SK-N-SH (cell line): ENCODE measurements at regions not wholly inside any gene's neighbourhood (a gene's known extent, or its start where the extent isn't known, plus 50 kb on each side); places are given as distances from the start of the nearest gene placed in this dataset.
A peak's percentile ranks its signal among the peaks of the same experiment; 100 is the strongest.

Source experiments
- CTCF ChIA-PET: fragments of 300-600, 350-600 bp; formaldehyde crosslinking; extraction: SDS; loops from one replicate; lab custom pipeline; 2021; lab: Yijun Ruan, JAX
- POLR2A ChIA-PET: fragments of 350-600 bp; sonication (Branson Sonifier 250); formaldehyde crosslinking; extraction: SDS; loops from one replicate; lab custom pipeline; 2020; ENCODE audit warnings: antibody characterized with exemption, inconsistent platforms; lab: Yijun Ruan, JAX
- DNase-seq: peaks from one replicate; pipeline ENCODE4 v3.0.0; 2012
- H2AFZ ChIP-seq: fragments of 200-600 bp; sonication (generic); 2 replicates; pipeline ENCODE4 v1.8.1; 2016; ENCODE audit warnings: antibody characterized with exemption, mild to moderate bottlenecking, low read depth
- H3F3A ChIP-seq: fragments of 200-600 bp; sonication (generic); replicated peaks from 2 replicates; pipeline ENCODE3; 2016; ENCODE audit warnings: antibody characterized with exemption, mild to moderate bottlenecking; ENCODE audit not compliant: insufficient read depth
- H3K27ac ChIP-seq, 2 experiments: fragments of 200-500 bp in 1 of 2; fragments of 200-600 bp in 1 of 2; sonication (Bioruptor generic) in 1 of 2; sonication (generic), shearing (Covaris generic) in 1 of 2; 2 replicates each; pipeline versions ENCODE4 v1.5.1 to v1.6.1; 2014 to 2016; ENCODE audit warnings: low read depth in 2 of 2, inconsistent platforms in 1 of 2, low read length in 1 of 2, mild to moderate bottlenecking in 1 of 2, mixed read lengths in 1 of 2
- H3K27me3 ChIP-seq: fragments of 200-600 bp; sonication (generic), shearing (Covaris generic); 2 replicates; pipeline ENCODE4 v1.6.1; 2016; ENCODE audit warnings: mixed run types; ENCODE audit not compliant: insufficient read depth
- H3K36me3 ChIP-seq, 2 experiments: fragments of 200-500 bp in 1 of 2; fragments of 200-600 bp in 1 of 2; sonication (Bioruptor generic) in 1 of 2; sonication (generic) in 1 of 2; replicated peaks in 1 of 2; 2 replicates each; pipeline versions ENCODE3 to v1.5.1; 2014 to 2016; ENCODE audit warnings: low read length in 1 of 2, mild to moderate bottlenecking in 1 of 2; ENCODE audit not compliant: insufficient read depth in 2 of 2, control insufficient read depth in 1 of 2
- H3K4me1 ChIP-seq, 2 experiments: fragments of 200-500 bp in 1 of 2; fragments of 200-600 bp in 1 of 2; sonication (Bioruptor generic) in 1 of 2; sonication (generic), shearing (Covaris generic) in 1 of 2; 2 replicates each; pipeline versions ENCODE4 v1.5.1 to v1.6.1; 2014 to 2016; ENCODE audit warnings: low read depth in 1 of 2, low read length in 1 of 2, mixed run types in 1 of 2; ENCODE audit not compliant: insufficient read depth in 2 of 2, control insufficient read depth in 1 of 2
- H3K4me2 ChIP-seq: fragments of 200-600 bp; sonication (generic), shearing (Covaris generic); 2 replicates; pipeline ENCODE4 v1.6.1; 2017; ENCODE audit warnings: mixed run types
- H3K4me3 ChIP-seq, 2 experiments: fragments of 200-500 bp in 1 of 2; fragments of 200-600 bp in 1 of 2; sonication (Bioruptor generic) in 1 of 2; sonication (generic), shearing (Covaris generic) in 1 of 2; 2 replicates each; pipeline versions ENCODE4 v1.5.1 to v1.8.1; 2014 to 2016; ENCODE audit warnings: low read depth in 2 of 2, inconsistent platforms in 1 of 2, low read length in 1 of 2, mild to moderate bottlenecking in 1 of 2, mixed read lengths in 1 of 2, moderate library complexity in 1 of 2
- H3K79me2 ChIP-seq: fragments of 200-600 bp; sonication (generic); 2 replicates; pipeline ENCODE4 v1.8.1; 2017; ENCODE audit warnings: mild to moderate bottlenecking; ENCODE audit not compliant: insufficient read depth
- H3K9ac ChIP-seq: fragments of 200-600 bp; sonication (generic); 2 replicates; pipeline ENCODE4 v1.6.1; 2017; ENCODE audit warnings: mixed run types
- H3K9me2 ChIP-seq: fragments of 200-600 bp; sonication (generic); 2 replicates; pipeline ENCODE4 v1.6.1; 2017; ENCODE audit warnings: mixed run types
- H3K9me3 ChIP-seq: fragments of 200-600 bp; sonication (generic); 2 replicates; pipeline ENCODE4 v1.6.1; 2017; ENCODE audit warnings: mixed run types, mild to moderate bottlenecking, moderate library complexity
- H4K20me1 ChIP-seq: fragments of 200-600 bp; sonication (generic); 2 replicates; pipeline ENCODE4 v1.6.1; 2017; ENCODE audit warnings: mild to moderate bottlenecking, mixed run types; ENCODE audit not compliant: insufficient read depth
- CHD2 ChIP-seq: fragments of 150-350 bp; IDR thresholded peaks from 2 replicates; pipeline ENCODE4 v1.6.1; 2018; ENCODE audit warnings: low read length; ENCODE audit not compliant: partially characterized antibody
- FOSL2 ChIP-seq: IDR thresholded peaks from 2 replicates; pipeline ENCODE4 v1.4.0; 2012; ENCODE audit warnings: low read depth, mild to moderate bottlenecking, moderate library complexity, borderline replicate concordance
- FOXM1 ChIP-seq: IDR thresholded peaks from 2 replicates; pipeline ENCODE4 v1.4.0; 2012; ENCODE audit warnings: low read depth, mild to moderate bottlenecking
- GABPA ChIP-seq: IDR thresholded peaks from 2 replicates; pipeline ENCODE4 v1.4.0; 2012; ENCODE audit warnings: low read depth, mild to moderate bottlenecking
- JUND ChIP-seq: IDR thresholded peaks from 2 replicates; pipeline ENCODE4 v1.4.0; 2012
- MEF2A ChIP-seq: IDR thresholded peaks from 2 replicates; pipeline ENCODE4 v1.4.0; 2012; ENCODE audit warnings: low read depth, borderline replicate concordance
- NFIC ChIP-seq: IDR thresholded peaks from 2 replicates; pipeline ENCODE4 v1.4.0; 2012; ENCODE audit warnings: borderline replicate concordance
- RFX5 ChIP-seq: IDR thresholded peaks from 2 replicates; pipeline ENCODE4 v1.6.1; 2012; ENCODE audit warnings: mild to moderate bottlenecking, improper control_type of control experiment, low read length
- SIN3A ChIP-seq: IDR thresholded peaks from 2 replicates; pipeline ENCODE4 v1.6.1; 2012; ENCODE audit warnings: low read depth, mild to moderate bottlenecking, low read length, moderate library complexity, borderline replicate concordance
- TAF1 ChIP-seq: IDR thresholded peaks from 2 replicates; pipeline ENCODE4 v1.6.1; 2012; ENCODE audit warnings: low read depth, mild to moderate bottlenecking, low read length, moderate library complexity, borderline replicate concordance
- TCF12 ChIP-seq: IDR thresholded peaks from 2 replicates; pipeline ENCODE4 v1.4.0; 2012
- TEAD4 ChIP-seq: IDR thresholded peaks from 2 replicates; pipeline ENCODE4 v1.4.0; 2012; ENCODE audit warnings: mild to moderate bottlenecking, borderline replicate concordance; ENCODE audit not compliant: insufficient read depth
- WGBS: methylation state at CpG from one replicate; pipeline ENCODE4 v1.1.6; 2017; ENCODE audit warnings: low lambda C conversion rate; 5-methylcytosine and 5-hydroxymethylcytosine counted together
- TF ChIP-seq, protein P1 (sequence below): IDR thresholded peaks from 2 replicates; pipeline ENCODE4 v1.6.1; 2012; ENCODE audit warnings: mild to moderate bottlenecking, low read depth, low read length, moderate library complexity
- TF ChIP-seq, protein P2 (sequence below): fragments of 150-350 bp; IDR thresholded peaks from 2 replicates; pipeline ENCODE4 v1.6.1; 2016; ENCODE audit warnings: mild to moderate bottlenecking, low read depth, low read length
- TF ChIP-seq, protein P3 (sequence below): fragments of 200-600 bp; sonication (generic); IDR thresholded peaks from 2 replicates; pipeline ENCODE4 v1.6.1; 2017; ENCODE audit warnings: antibody characterized with exemption, mild to moderate bottlenecking, moderate library complexity
- TF ChIP-seq, protein P4 (sequence below): IDR thresholded peaks from 2 replicates; pipeline ENCODE4; 2012

DNA sequence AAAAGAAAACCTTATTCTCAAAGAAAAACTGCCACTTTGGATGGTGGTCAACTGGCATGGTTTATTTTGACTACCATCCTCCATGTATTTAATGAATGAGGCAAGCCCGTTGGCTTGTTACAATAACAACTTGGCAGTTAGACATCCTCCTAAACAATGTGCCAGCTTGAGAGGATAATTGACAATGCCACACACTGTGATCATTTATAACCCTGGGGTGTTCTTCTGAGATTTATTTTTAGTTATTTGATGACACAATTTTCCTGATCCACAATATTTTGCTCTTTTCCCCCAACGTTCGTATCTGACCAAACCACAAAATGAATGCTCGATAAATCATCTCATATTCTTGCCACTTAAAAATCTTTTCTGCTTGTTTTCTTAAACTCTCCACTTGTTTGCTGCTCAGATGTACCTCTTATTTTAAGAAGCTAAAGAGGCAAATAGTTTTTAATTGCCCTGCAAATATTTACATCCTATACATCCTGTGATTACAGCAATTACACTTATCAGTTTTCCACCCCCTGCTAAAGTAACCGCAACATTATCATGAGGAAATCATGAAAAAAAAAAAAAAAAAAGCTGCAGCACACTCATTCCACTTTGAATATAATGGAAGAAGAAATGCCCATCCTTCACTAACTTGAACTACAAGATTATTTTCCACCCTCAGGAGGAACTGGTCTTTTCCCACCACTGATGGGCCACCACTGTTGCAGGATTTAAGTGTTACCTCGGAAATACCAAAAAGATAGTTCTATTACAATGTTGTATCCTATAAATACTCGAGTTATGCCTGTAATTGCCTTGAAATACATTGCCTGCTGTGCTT lies 119.9 kb downstream of the MBL2 start:
- no peaks in the 10 kb centered on the region for H3K9me3 ChIP-seq
- H3K27me3 ChIP-seq: no peaks in the 10 kb centered on the region
- TF ChIP-seq CHD2 (no peak), NFIC (peak; percentile 25; the same call in 1 of the 2 replicates), TEAD4 (peak; percentile 59; the same call in 1 of the 2 replicates), FOSL2 (peak; percentile 33; the same call in 1 of the 2 replicates), GABPA (no peak), RFX5 (no peak), TCF12 (peak; percentile 44; the same call in 1 of the 2 replicates), SIN3A (no peak), MEF2A (peak; percentile 71; the same call in 1 of the 2 replicates), FOXM1 (no peak), JUND (peak; percentile 33; the same call in 1 of the 2 replicates), TAF1 (no peak)
- TF ChIP-seq, protein P1, sequence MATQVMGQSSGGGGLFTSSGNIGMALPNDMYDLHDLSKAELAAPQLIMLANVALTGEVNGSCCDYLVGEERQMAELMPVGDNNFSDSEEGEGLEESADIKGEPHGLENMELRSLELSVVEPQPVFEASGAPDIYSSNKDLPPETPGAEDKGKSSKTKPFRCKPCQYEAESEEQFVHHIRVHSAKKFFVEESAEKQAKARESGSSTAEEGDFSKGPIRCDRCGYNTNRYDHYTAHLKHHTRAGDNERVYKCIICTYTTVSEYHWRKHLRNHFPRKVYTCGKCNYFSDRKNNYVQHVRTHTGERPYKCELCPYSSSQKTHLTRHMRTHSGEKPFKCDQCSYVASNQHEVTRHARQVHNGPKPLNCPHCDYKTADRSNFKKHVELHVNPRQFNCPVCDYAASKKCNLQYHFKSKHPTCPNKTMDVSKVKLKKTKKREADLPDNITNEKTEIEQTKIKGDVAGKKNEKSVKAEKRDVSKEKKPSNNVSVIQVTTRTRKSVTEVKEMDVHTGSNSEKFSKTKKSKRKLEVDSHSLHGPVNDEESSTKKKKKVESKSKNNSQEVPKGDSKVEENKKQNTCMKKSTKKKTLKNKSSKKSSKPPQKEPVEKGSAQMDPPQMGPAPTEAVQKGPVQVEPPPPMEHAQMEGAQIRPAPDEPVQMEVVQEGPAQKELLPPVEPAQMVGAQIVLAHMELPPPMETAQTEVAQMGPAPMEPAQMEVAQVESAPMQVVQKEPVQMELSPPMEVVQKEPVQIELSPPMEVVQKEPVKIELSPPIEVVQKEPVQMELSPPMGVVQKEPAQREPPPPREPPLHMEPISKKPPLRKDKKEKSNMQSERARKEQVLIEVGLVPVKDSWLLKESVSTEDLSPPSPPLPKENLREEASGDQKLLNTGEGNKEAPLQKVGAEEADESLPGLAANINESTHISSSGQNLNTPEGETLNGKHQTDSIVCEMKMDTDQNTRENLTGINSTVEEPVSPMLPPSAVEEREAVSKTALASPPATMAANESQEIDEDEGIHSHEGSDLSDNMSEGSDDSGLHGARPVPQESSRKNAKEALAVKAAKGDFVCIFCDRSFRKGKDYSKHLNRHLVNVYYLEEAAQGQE: no peak
- TF ChIP-seq, protein P2, sequence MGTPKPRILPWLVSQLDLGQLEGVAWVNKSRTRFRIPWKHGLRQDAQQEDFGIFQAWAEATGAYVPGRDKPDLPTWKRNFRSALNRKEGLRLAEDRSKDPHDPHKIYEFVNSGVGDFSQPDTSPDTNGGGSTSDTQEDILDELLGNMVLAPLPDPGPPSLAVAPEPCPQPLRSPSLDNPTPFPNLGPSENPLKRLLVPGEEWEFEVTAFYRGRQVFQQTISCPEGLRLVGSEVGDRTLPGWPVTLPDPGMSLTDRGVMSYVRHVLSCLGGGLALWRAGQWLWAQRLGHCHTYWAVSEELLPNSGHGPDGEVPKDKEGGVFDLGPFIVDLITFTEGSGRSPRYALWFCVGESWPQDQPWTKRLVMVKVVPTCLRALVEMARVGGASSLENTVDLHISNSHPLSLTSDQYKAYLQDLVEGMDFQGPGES: no peak
- TF ChIP-seq, protein P3, sequence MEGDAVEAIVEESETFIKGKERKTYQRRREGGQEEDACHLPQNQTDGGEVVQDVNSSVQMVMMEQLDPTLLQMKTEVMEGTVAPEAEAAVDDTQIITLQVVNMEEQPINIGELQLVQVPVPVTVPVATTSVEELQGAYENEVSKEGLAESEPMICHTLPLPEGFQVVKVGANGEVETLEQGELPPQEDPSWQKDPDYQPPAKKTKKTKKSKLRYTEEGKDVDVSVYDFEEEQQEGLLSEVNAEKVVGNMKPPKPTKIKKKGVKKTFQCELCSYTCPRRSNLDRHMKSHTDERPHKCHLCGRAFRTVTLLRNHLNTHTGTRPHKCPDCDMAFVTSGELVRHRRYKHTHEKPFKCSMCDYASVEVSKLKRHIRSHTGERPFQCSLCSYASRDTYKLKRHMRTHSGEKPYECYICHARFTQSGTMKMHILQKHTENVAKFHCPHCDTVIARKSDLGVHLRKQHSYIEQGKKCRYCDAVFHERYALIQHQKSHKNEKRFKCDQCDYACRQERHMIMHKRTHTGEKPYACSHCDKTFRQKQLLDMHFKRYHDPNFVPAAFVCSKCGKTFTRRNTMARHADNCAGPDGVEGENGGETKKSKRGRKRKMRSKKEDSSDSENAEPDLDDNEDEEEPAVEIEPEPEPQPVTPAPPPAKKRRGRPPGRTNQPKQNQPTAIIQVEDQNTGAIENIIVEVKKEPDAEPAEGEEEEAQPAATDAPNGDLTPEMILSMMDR: no peak
- TF ChIP-seq, protein P4, sequence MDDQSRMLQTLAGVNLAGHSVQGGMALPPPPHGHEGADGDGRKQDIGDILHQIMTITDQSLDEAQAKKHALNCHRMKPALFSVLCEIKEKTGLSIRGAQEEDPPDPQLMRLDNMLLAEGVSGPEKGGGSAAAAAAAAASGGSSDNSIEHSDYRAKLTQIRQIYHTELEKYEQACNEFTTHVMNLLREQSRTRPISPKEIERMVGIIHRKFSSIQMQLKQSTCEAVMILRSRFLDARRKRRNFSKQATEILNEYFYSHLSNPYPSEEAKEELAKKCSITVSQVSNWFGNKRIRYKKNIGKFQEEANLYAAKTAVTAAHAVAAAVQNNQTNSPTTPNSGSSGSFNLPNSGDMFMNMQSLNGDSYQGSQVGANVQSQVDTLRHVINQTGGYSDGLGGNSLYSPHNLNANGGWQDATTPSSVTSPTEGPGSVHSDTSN: peak; percentile 83
- H4K20me1 ChIP-seq: no peaks in the 10 kb centered on the region
- peaks cover 11% of the 10 kb centered on the region for H3F3A ChIP-seq
- peaks cover 12 to 14% of the 10 kb centered on the region in 2 experiments; a peak in 3 of 4 replicates for H3K4me1 ChIP-seq
- no peak overlapping the region for H3K9ac ChIP-seq
- DNase-seq: no peak
- H3K4me2 ChIP-seq: peak overlapping the region; percentile 45
- no peaks in the 10 kb centered on the region for H3K79me2 ChIP-seq
- 37% methylated on average over 7 of the region's 7 CpGs for WGBS
- H3K4me3 ChIP-seq: peak overlapping the region in 1 of 2 experiments; percentile 22; a peak in 1 of 4 replicates
- peak overlapping the region; percentile 10; the same call in 1 of the 2 replicates for H2AFZ ChIP-seq
- no peaks in the 10 kb centered on the region for H3K36me3 ChIP-seq
- H3K9me2 ChIP-seq: no peaks in the 10 kb centered on the region
- peak overlapping the region; percentile 65 to 73 for H3K27ac ChIP-seq
- POLR2A ChIA-PET: interaction anchor here (1.1 kb wide), 1 partner anchor 345 kb away, joined by 3 read pairs; no protein-coding TSS in a partner anchor
- CTCF ChIA-PET: interaction anchor here (0.6 to 1.8 kb wide), 4 partner anchors 9 to 345 kb away, joined by 3 to 8 read pairs (median 5); no protein-coding TSS in a partner anchor
